ENCODE measurements at regions not wholly inside any gene's neighbourhood (a gene's known extent, or its start where the extent isn't known, plus 50 kb on each side); places are given as distances from the start of the nearest gene placed in this dataset.

GRCh38 chr15:47355759-47356158 lies 361.5 kb upstream of the SEMA6D start:
- no peak for DNase-seq

- DNase-seq: no peak
These were observed 361.0 kb upstream of the SEMA6D start for GRCh38 chr15:47356297-47356696.

- DNase-seq: no peak
These were observed 358.4 kb upstream of the SEMA6D start for GRCh38 chr15:47358876-47359275.

- DNase-seq: no peak
These were observed 357.0 kb upstream of the SEMA6D start for GRCh38 chr15:47360305-47360704.

- no peak for DNase-seq
These were observed 355.0 kb upstream of the SEMA6D start for GRCh38 chr15:47362118-47362905.

GRCh38 chr15:47363653-47364052 lies 353.7 kb upstream of the SEMA6D start:
- no peak for DNase-seq

GRCh38 chr15:47364230-47365141 lies 352.8 kb upstream of the SEMA6D start:
- DNase-seq: no peak

- no peak for DNase-seq
These were observed 350.4 kb upstream of the SEMA6D start for GRCh38 chr15:47366884-47367283.

- no peak for DNase-seq
These were observed 349.4 kb upstream of the SEMA6D start for GRCh38 chr15:47367726-47368390.

- no peak for DNase-seq
These were observed 345.4 kb upstream of the SEMA6D start for GRCh38 chr15:47371939-47372338.

- DNase-seq: no peak
These were observed 343.1 kb upstream of the SEMA6D start for GRCh38 chr15:47374222-47374621.

GRCh38 chr15:47376190-47376589 lies 341.1 kb upstream of the SEMA6D start:
- no peak for DNase-seq

- no peak for DNase-seq
These were observed 339.8 kb upstream of the SEMA6D start for GRCh38 chr15:47377465-47377864.

GRCh38 chr15:47378527-47378926 lies 338.8 kb upstream of the SEMA6D start:
- DNase-seq: no peak

GRCh38 chr15:47383102-47383501 lies 334.2 kb upstream of the SEMA6D start:
- no peak for DNase-seq

GRCh38 chr15:47383801-47384200 lies 333.5 kb upstream of the SEMA6D start:
- DNase-seq: no peak

GRCh38 chr15:47384341-47384740 lies 333.0 kb upstream of the SEMA6D start:
- no peak for DNase-seq

GRCh38 chr15:47384776-47385175 lies 332.5 kb upstream of the SEMA6D start:
- DNase-seq: no peak

- DNase-seq: no peak
These were observed 330.8 kb upstream of the SEMA6D start for GRCh38 chr15:47386459-47386858.

GRCh38 chr15:47388299-47388698 lies 329.0 kb upstream of the SEMA6D start:
- no peak for DNase-seq

GRCh38 chr15:47390208-47390765 lies 327.0 kb upstream of the SEMA6D start:
- DNase-seq: no peak

GRCh38 chr15:47394286-47394809 lies 323.0 kb upstream of the SEMA6D start:
- DNase-seq: no peak

GRCh38 chr15:47395076-47395475 lies 322.2 kb upstream of the SEMA6D start:
- no peak for DNase-seq

All from right forelimb (tissue), 1 donor.